ENCODE measurements at regions not wholly inside any gene's neighbourhood (a gene's known extent, or its start where the extent isn't known, plus 50 kb on each side); places are given as distances from the start of the nearest gene placed in this dataset.
"Not testable (repeated sequence)": the region's sequence is repeated elsewhere in the genome, so short reads cannot be mapped to it uniquely, and the experiment has no call there.

DNA sequence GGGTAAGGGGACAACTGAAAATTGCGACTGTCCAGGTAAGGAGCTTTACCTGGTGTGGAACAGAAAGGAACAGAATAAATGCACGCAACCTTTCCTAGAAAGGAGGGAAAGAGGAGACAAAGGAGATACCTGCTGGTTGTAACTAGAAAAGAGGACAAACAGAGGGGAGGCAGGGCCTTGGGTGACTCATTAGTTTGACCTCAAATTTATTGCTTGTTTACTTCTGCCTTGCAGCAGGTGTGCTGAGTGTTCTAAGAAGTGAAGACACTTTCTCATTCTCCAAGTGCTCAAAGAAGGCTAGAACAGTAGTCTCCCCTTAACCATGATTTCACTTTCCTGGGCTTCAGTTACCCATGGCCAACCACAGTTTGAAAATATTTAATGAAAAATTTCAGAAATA is 123.1 kb upstream of the BOD1L1 start:
- no peak overlapping the region for H3K4me3 ChIP-seq (ENCODE audit: low read length)
- no peak overlapping the region for H3K27ac ChIP-seq (ENCODE audit: low read length)
- no peak overlapping the region for H3K9ac ChIP-seq (ENCODE audit: low read length)
- H3K9me2 ChIP-seq (replicated peaks; ENCODE audit: insufficient read depth, low read length) = no peaks in the 10 kb centered on the region
- H2AFZ ChIP-seq (ENCODE audit: low read length) = no peak overlapping the region
- no peaks in the 10 kb centered on the region for H3K4me1 ChIP-seq (ENCODE audit: low read length)
- no peaks in the 10 kb centered on the region for H3K79me2 ChIP-seq (ENCODE audit: low read length)
- no peaks in the 10 kb centered on the region for H4K20me1 ChIP-seq (ENCODE audit: insufficient read depth, low read length)
- no peaks in the 10 kb centered on the region for H3K27me3 ChIP-seq (replicated peaks; ENCODE audit: insufficient read depth, low read length)
- no peaks in the 10 kb centered on the region; the same call in 1 of the 2 replicates for H3K9me3 ChIP-seq (replicated peaks; ENCODE audit: insufficient read depth, low read length)
- no peaks in the 10 kb centered on the region for H3F3A ChIP-seq (ENCODE audit: insufficient read depth, low read length)
- TF ChIP-seq EZH2 (optimal IDR thresholded peaks at IDR 0.05; ENCODE audit: low read depth, low read length) = no peak
- TF ChIP-seq EZH2phosphoT487 (IDR thresholded peaks at IDR 0.05; ENCODE audit: low read length) = no peak
- TF ChIP-seq, protein P1, sequence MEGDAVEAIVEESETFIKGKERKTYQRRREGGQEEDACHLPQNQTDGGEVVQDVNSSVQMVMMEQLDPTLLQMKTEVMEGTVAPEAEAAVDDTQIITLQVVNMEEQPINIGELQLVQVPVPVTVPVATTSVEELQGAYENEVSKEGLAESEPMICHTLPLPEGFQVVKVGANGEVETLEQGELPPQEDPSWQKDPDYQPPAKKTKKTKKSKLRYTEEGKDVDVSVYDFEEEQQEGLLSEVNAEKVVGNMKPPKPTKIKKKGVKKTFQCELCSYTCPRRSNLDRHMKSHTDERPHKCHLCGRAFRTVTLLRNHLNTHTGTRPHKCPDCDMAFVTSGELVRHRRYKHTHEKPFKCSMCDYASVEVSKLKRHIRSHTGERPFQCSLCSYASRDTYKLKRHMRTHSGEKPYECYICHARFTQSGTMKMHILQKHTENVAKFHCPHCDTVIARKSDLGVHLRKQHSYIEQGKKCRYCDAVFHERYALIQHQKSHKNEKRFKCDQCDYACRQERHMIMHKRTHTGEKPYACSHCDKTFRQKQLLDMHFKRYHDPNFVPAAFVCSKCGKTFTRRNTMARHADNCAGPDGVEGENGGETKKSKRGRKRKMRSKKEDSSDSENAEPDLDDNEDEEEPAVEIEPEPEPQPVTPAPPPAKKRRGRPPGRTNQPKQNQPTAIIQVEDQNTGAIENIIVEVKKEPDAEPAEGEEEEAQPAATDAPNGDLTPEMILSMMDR (IDR thresholded peaks at IDR 0.05; ENCODE audit: low read length) = no peak
- no peak for DNase-seq
- no peak overlapping the region for H3K4me2 ChIP-seq (ENCODE audit: low read depth, low read length)
- H3K36me3 ChIP-seq (replicated peaks; ENCODE audit: insufficient read depth, low read length) = no peaks in the 10 kb centered on the region

GRCh38 chr4:13761581-13761980 is 134.1 kb upstream of the BOD1L1 start:
- not testable (repeated sequence) for H3K4me3 ChIP-seq (ENCODE audit: low read length); H3K27me3 ChIP-seq (replicated peaks; ENCODE audit: insufficient read depth, low read length); H3K9me2 ChIP-seq (replicated peaks; ENCODE audit: insufficient read depth, low read length); H4K20me1 ChIP-seq (ENCODE audit: insufficient read depth, low read length); DNase-seq; H2AFZ ChIP-seq (ENCODE audit: low read length); H3K79me2 ChIP-seq (ENCODE audit: low read length); H3K9ac ChIP-seq (ENCODE audit: low read length); H3K4me2 ChIP-seq (ENCODE audit: low read depth, low read length); H3K4me1 ChIP-seq (ENCODE audit: low read length); H3K36me3 ChIP-seq (replicated peaks; ENCODE audit: insufficient read depth, low read length); H3K27ac ChIP-seq (ENCODE audit: low read length); H3F3A ChIP-seq (ENCODE audit: insufficient read depth, low read length); H3K9me3 ChIP-seq (replicated peaks; ENCODE audit: insufficient read depth, low read length)

GRCh38 chr4:13762130-13762529 is 134.6 kb upstream of the BOD1L1 start:
- Histone ChIP-seq H3K79me2 (ENCODE audit: low read length) (no peaks in the 10 kb centered on the region), H3K36me3 (replicated peaks; ENCODE audit: insufficient read depth, low read length) (no peaks in the 10 kb centered on the region), H3K9me3 (replicated peaks; ENCODE audit: insufficient read depth, low read length) (no peaks in the 10 kb centered on the region), H3K9ac (ENCODE audit: low read length) (no peak overlapping the region), H3K4me1 (ENCODE audit: low read length) (no peaks in the 10 kb centered on the region), H3K4me3 (ENCODE audit: low read length) (no peak overlapping the region), H3K27me3 (replicated peaks; ENCODE audit: insufficient read depth, low read length) (no peaks in the 10 kb centered on the region), H3K9me2 (replicated peaks; ENCODE audit: insufficient read depth, low read length) (no peaks in the 10 kb centered on the region), H3F3A (ENCODE audit: insufficient read depth, low read length) (no peaks in the 10 kb centered on the region), H4K20me1 (ENCODE audit: insufficient read depth, low read length) (no peaks in the 10 kb centered on the region), H3K27ac (ENCODE audit: low read length) (no peak overlapping the region), H2AFZ (ENCODE audit: low read length) (no peak overlapping the region), H3K4me2 (ENCODE audit: low read depth, low read length) (no peak overlapping the region)
- no peak for TF ChIP-seq EZH2 (optimal IDR thresholded peaks at IDR 0.05; ENCODE audit: low read depth, low read length)
- no peak for TF ChIP-seq EZH2phosphoT487 (IDR thresholded peaks at IDR 0.05; ENCODE audit: low read length)
- TF ChIP-seq, protein P1 (IDR thresholded peaks at IDR 0.05; ENCODE audit: low read length) = no peak
- no peak for DNase-seq

DNA sequence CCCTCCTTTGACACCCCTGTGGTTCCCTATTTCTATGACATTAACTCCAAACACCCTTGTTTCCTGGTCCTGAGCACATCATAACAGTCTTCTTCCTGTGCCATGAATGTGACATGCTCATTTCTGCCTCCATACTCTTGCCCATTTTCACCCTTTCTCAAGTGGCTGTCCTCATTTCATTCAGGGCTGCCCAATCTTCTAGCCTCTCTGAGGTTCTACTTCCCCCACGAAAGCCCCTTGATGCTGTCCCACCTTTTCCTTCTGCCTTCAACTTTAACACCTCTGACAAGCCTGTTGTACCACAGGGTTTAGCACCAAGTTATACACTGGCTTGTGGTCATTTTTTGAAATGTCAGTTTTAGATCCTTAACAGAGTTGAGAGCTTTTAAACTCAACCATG is 136.2 kb upstream of the BOD1L1 start:
- no peak for DNase-seq
- Histone ChIP-seq H3K36me3 (replicated peaks; ENCODE audit: insufficient read depth, low read length) (no peaks in the 10 kb centered on the region), H3K27me3 (replicated peaks; ENCODE audit: insufficient read depth, low read length) (no peaks in the 10 kb centered on the region), H3K27ac (ENCODE audit: low read length) (no peak overlapping the region), H3F3A (ENCODE audit: insufficient read depth, low read length) (no peaks in the 10 kb centered on the region), H3K9me2 (replicated peaks; ENCODE audit: insufficient read depth, low read length) (no peaks in the 10 kb centered on the region), H3K9me3 (replicated peaks; ENCODE audit: insufficient read depth, low read length) (no peaks in the 10 kb centered on the region), H3K79me2 (ENCODE audit: low read length) (no peaks in the 10 kb centered on the region), H3K9ac (ENCODE audit: low read length) (no peak overlapping the region), H3K4me2 (ENCODE audit: low read depth, low read length) (no peak overlapping the region), H2AFZ (ENCODE audit: low read length) (no peak overlapping the region), H4K20me1 (ENCODE audit: insufficient read depth, low read length) (no peaks in the 10 kb centered on the region), H3K4me3 (ENCODE audit: low read length) (no peak overlapping the region), H3K4me1 (ENCODE audit: low read length) (no peaks in the 10 kb centered on the region)
- TF ChIP-seq, protein P1 (IDR thresholded peaks at IDR 0.05; ENCODE audit: low read length) = no peak
- TF ChIP-seq EZH2 (optimal IDR thresholded peaks at IDR 0.05; ENCODE audit: low read depth, low read length) = no peak
- no peak for TF ChIP-seq EZH2phosphoT487 (IDR thresholded peaks at IDR 0.05; ENCODE audit: low read length)

All from MM.1S (cell line).